GM12878 (cell line): ENCODE measurements at regions not wholly inside any gene's neighbourhood (a gene's known extent, or its start where the extent isn't known, plus 50 kb on each side); places are given as distances from the start of the nearest gene placed in this dataset.
A peak's percentile ranks its signal among the peaks of the same experiment; 100 is the strongest.

Source experiments
- CHD1 ChIP-seq: IDR thresholded peaks from 2 replicates; pipeline ENCODE4 v1.6.1; 2012; ENCODE audit warnings: low read depth, low read length, improper control_type of control experiment
- EP300 ChIP-seq, 2 experiments: fragments of 150-350 bp in 1 of 2; IDR thresholded peaks; 2 replicates each; pipeline ENCODE4 v1.6.1; 2011 to 2012; ENCODE audit warnings: low read depth in 2 of 2, low read length in 2 of 2, borderline replicate concordance in 1 of 2, improper control_type of control experiment in 1 of 2, inconsistent platforms in 1 of 2; ENCODE audit not compliant: control insufficient read depth in 1 of 2
- ESRRA ChIP-seq: IDR thresholded peaks from 2 replicates; pipeline ENCODE4 v1.6.1; 2012; ENCODE audit warnings: mild to moderate bottlenecking, low read length, improper control_type of control experiment
- ETV6 ChIP-seq, 2 experiments: fragments of 450-650 bp in 1 of 2; IDR thresholded peaks in 1 of 2; conservative IDR thresholded peaks in 1 of 2; 2 replicates each; pipeline ENCODE4 v1.6.1; 2014; ENCODE audit warnings: antibody characterized with exemption in 1 of 2, borderline replicate concordance in 1 of 2, low read depth in 1 of 2, mild to moderate bottlenecking in 1 of 2, moderate library complexity in 1 of 2
- POLR2A ChIP-seq: IDR thresholded peaks from 2 replicates; pipeline ENCODE4 v1.6.1; 2011; ENCODE audit warnings: low read depth, mild to moderate bottlenecking, low read length
- POLR2AphosphoS5 ChIP-seq: IDR thresholded peaks from 2 replicates; pipeline ENCODE4 v1.6.1; 2011; ENCODE audit warnings: mild to moderate bottlenecking, low read length, inconsistent platforms
- RCOR1 ChIP-seq: conservative IDR thresholded peaks from 2 replicates; pipeline ENCODE4 v1.6.1; 2012; ENCODE audit warnings: low read depth, low read length, improper control_type of control experiment
- SP1 ChIP-seq: IDR thresholded peaks from one replicate; pipeline ENCODE4 v1.6.1; 2011; ENCODE audit warnings: low read depth, low read length
- TCF3 ChIP-seq: IDR thresholded peaks from 2 replicates; pipeline ENCODE4 v1.6.1; 2012; ENCODE audit warnings: low read depth, mild to moderate bottlenecking, low read length, borderline replicate concordance; ENCODE audit not compliant: insufficient read depth
- TF ChIP-seq, protein P1 (sequence below): fragments of 450-650 bp; IDR thresholded peaks from 2 replicates; pipeline ENCODE4 v1.6.1; 2017; ENCODE audit warnings: mild to moderate bottlenecking, moderate library complexity
- TF ChIP-seq, protein P2 (sequence below), 3 experiments: IDR thresholded peaks in 2 of 3; conservative IDR thresholded peaks in 1 of 3; 2 replicates each; pipeline ENCODE4 v1.5.1; 2011; ENCODE audit warnings: low read depth in 3 of 3, low read length in 3 of 3, mild to moderate bottlenecking in 3 of 3, control low read depth in 2 of 3, moderate library complexity in 2 of 3, inconsistent platforms in 1 of 3, mixed read lengths in 1 of 3; ENCODE audit not compliant: control insufficient read depth in 2 of 3, insufficient read depth in 1 of 3; ENCODE audit errors: extremely low read depth in 1 of 3
- TF ChIP-seq, protein P3 (sequence below): IDR thresholded peaks from 2 replicates; pipeline ENCODE4 v1.6.1; 2012; ENCODE audit warnings: low read depth, low read length, improper control_type of control experiment

DNA sequence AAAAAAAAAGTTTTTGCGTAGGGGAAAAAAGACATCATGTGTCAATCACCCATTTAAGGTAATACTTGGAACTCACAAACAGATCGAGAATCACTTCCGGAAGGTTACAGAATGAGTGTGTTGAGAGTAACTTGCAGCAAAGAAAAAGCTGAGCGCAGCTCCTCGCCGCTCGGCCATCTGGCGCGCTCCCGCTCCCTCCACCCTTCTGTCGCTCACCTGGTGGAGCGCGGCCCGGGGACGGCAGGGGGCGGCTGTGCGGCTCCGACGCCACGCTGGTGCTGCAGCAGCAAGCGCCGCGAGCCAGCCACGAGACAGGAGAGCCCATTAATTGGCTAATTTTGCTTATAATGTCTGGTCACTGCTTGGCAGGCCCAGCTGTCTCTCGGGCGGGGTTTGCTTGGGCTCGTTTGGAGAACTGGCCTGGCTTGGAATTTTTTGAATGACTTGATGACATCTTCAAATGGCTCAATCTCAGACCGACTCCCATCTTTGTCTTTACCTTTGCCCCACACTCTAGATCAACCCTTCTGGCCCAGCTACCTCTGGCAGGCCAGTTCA lies 601.8 kb downstream of the CCDC171 start:
- TF ChIP-seq ETV6 (conservative IDR thresholded peaks at IDR 0.05 in 1 of 2, IDR thresholded peaks at IDR 0.05 in 1 of 2; ENCODE audit: borderline replicate concordance in 1 of 2, low read depth in 1 of 2): no peak
- no peak for TF ChIP-seq EP300 (IDR thresholded peaks at IDR 0.05; ENCODE audit: borderline replicate concordance in 1 of 2, control insufficient read depth in 1 of 2, low read depth in 2 of 2, low read length in 2 of 2)
- TF ChIP-seq CHD1: no peak
- TF ChIP-seq, protein P1, sequence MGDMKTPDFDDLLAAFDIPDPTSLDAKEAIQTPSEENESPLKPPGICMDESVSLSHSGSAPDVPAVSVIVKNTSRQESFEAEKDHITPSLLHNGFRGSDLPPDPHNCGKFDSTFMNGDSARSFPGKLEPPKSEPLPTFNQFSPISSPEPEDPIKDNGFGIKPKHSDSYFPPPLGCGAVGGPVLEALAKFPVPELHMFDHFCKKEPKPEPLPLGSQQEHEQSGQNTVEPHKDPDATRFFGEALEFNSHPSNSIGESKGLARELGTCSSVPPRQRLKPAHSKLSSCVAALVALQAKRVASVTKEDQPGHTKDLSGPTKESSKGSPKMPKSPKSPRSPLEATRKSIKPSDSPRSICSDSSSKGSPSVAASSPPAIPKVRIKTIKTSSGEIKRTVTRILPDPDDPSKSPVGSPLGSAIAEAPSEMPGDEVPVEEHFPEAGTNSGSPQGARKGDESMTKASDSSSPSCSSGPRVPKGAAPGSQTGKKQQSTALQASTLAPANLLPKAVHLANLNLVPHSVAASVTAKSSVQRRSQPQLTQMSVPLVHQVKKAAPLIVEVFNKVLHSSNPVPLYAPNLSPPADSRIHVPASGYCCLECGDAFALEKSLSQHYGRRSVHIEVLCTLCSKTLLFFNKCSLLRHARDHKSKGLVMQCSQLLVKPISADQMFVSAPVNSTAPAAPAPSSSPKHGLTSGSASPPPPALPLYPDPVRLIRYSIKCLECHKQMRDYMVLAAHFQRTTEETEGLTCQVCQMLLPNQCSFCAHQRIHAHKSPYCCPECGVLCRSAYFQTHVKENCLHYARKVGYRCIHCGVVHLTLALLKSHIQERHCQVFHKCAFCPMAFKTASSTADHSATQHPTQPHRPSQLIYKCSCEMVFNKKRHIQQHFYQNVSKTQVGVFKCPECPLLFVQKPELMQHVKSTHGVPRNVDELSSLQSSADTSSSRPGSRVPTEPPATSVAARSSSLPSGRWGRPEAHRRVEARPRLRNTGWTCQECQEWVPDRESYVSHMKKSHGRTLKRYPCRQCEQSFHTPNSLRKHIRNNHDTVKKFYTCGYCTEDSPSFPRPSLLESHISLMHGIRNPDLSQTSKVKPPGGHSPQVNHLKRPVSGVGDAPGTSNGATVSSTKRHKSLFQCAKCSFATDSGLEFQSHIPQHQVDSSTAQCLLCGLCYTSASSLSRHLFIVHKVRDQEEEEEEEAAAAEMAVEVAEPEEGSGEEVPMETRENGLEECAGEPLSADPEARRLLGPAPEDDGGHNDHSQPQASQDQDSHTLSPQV: no peak
- TF ChIP-seq POLR2A: no peak
- no peak for TF ChIP-seq SP1
- no peak for TF ChIP-seq POLR2AphosphoS5
- TF ChIP-seq, protein P2, sequence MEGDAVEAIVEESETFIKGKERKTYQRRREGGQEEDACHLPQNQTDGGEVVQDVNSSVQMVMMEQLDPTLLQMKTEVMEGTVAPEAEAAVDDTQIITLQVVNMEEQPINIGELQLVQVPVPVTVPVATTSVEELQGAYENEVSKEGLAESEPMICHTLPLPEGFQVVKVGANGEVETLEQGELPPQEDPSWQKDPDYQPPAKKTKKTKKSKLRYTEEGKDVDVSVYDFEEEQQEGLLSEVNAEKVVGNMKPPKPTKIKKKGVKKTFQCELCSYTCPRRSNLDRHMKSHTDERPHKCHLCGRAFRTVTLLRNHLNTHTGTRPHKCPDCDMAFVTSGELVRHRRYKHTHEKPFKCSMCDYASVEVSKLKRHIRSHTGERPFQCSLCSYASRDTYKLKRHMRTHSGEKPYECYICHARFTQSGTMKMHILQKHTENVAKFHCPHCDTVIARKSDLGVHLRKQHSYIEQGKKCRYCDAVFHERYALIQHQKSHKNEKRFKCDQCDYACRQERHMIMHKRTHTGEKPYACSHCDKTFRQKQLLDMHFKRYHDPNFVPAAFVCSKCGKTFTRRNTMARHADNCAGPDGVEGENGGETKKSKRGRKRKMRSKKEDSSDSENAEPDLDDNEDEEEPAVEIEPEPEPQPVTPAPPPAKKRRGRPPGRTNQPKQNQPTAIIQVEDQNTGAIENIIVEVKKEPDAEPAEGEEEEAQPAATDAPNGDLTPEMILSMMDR (IDR thresholded peaks at IDR 0.05 in 2 of 3, conservative IDR thresholded peaks at IDR 0.05 in 1 of 3; ENCODE audit: control insufficient read depth in 2 of 3, extremely low read depth in 1 of 3, insufficient read depth in 1 of 3, low read depth in 3 of 3, low read length in 3 of 3): peak; percentile 22 to 39 (median 33); a peak in 2 of 6 replicates
- TF ChIP-seq, protein P3, sequence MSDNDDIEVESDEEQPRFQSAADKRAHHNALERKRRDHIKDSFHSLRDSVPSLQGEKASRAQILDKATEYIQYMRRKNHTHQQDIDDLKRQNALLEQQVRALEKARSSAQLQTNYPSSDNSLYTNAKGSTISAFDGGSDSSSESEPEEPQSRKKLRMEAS: no peak
- no peak for TF ChIP-seq RCOR1
- TF ChIP-seq ESRRA: no peak
- no peak for TF ChIP-seq TCF3
